ENCODE measurements at regions not wholly inside any gene's neighbourhood (a gene's known extent, or its start where the extent isn't known, plus 50 kb on each side); places are given as distances from the start of the nearest gene placed in this dataset.

DNA sequence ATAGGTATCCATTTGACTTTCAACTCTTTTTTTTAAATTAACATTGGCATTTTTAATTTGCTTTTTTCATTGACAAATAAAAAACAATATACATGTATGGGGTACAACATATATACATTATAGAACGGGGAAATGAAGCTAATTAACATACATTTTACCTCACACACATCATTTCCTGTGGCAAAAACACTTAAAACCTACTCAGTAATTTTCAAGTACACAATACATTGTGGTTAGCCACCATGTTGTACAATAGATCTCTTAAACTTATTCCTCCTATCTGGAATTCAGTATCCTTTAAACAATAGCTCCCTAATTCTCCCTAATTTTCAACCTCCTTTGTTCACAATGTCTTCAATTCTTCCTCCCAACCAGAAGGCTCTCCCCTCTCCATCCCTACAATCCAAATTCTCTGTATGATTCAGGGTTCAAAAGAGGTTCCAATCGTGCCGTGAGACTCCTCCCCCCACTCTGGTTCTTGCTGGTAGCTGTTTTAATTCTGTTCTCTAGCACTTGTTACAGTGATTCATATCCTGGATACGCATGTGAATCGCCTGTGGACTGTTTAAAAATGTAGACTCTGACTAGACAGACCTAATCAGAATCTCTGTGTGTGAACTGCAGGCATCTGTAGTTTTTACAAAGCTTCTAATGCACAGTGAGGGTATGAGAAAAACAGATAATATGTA, 87.6 kb upstream of the DUSP10 start:
- DNase-seq, result no peak

- no peak for DNase-seq
These were observed 85.4 kb upstream of the DUSP10 start for GRCh38 chr1:221827307-221827642.

GRCh38 chr1:221824909-221825308, 83.0 kb upstream of the DUSP10 start:
- DNase-seq, result no peak

GRCh38 chr1:221824025-221824424, 82.1 kb upstream of the DUSP10 start:
- DNase-seq, result no peak

DNA sequence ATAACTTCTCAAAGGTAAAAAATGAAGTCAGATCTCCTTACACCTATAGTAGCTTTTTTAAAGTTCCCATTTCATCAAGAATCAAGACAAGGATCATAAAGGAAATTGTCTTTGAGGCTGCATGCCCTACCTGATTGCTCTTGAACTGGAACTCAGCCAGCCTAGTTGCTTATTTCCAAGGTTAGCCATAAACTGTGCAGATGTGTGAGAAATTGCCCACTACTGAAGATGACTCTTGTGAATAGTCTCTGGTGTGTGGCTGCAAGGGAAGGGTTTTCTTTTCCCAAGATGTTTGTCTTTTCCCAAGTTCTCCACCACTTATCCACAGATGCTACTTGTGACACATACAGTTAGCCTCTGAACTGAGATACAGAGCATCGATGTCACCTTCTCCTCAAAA, 81.7 kb upstream of the DUSP10 start:
- DNase-seq, result no peak

GRCh38 chr1:221823149-221823548, 81.3 kb upstream of the DUSP10 start:
- DNase-seq, result no peak

- no peak for DNase-seq
These were observed 80.7 kb upstream of the DUSP10 start for GRCh38 chr1:221822591-221822990.

DNA sequence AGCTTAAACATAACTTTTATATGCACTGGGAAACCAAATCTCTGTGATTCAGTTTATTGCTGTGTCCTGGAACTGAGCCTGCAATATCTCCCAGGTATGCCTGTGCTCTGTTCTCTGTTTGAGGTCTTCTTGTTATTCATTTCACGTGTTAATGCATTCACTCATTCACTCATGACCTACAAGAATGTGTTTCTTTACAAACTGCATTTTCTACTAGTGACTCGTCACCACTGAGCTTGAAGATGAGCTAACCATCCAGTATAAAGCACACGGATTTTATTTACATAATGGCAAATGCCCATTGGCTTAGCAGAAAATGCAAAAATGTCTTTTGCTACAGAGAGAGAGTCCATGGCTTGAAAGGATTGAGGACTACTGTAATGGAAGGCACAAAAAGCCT, 75.0 kb upstream of the DUSP10 start:
- no peak for DNase-seq

- no peak for DNase-seq
These were observed 73.8 kb upstream of the DUSP10 start for GRCh38 chr1:221815660-221816059.

DNA sequence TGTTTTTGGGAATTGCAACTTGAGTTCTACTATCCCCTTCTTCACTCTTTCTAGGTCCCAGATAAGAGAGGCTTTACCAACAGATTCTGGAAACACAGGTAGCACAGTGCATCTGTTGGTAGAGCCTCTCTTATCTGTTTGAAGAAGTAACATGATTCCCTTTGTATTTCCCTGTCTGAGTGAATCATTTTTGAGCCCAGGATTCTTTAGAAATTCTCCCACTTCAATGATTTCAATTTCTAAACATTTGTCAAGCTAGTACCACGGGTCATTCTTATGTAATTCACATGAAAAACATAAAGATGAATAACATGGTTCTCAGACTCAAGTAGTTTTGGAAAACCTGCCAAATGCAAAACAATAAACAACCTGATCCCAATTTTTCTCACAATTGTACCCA, 72.0 kb upstream of the DUSP10 start:
- DNase-seq, result no peak

DNA sequence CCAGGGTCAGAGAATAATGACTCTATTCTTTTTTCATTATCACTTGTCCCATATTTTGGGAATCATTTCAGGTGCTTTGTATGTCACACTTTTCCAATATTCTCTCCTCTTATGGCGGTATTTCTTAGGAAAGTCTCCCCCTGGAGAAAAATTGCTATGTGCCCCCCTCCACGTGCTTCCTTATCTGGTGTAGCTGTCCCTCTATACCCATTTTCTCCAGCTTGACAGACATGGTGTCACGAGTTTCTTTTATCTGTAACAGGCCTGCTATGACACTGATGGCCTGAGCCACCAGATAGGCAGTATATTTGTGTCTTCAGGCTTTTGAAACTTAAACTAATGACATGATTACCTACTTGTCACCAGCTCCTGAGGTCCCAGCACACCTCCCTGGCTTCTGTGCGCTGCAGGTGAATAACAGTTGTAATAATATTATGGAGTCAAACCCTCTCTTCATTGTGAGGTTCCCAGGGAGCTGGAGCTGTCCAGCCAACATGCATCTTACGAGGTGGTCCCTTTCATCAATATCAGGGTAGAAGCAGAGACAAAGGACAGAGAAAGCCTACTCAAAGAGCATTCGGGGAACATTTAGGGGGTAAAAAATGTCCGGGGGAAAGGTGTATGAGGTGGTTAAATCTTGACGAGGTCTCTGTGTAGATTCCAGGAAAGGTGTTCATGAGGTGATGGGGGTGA, 71.2 kb upstream of the DUSP10 start:
- DNase-seq, result no peak

GRCh38 chr1:221812088-221812752, 70.3 kb upstream of the DUSP10 start:
- no peak for DNase-seq

DNA sequence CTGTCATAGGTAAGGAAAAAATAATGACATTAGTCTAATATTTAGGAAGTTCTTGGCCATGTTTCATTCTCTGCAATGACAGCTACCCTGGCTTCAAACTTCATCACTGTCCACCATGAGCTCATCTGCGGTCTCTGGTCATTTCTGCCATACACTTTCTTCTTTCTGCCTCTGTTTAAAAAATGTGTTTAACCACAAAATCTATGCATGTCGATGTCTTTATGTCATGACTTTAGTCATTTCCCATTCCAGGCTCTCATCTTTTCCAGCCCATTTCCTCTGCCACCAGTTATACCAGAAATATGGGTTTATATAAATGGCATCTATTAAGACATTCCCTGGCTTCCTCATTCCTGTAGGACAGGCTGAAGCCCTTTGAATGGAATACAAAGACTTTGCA, 68.5 kb upstream of the DUSP10 start:
- no peak for DNase-seq

GRCh38 chr1:221809091-221810029, 67.5 kb upstream of the DUSP10 start:
- no peak for DNase-seq

DNA sequence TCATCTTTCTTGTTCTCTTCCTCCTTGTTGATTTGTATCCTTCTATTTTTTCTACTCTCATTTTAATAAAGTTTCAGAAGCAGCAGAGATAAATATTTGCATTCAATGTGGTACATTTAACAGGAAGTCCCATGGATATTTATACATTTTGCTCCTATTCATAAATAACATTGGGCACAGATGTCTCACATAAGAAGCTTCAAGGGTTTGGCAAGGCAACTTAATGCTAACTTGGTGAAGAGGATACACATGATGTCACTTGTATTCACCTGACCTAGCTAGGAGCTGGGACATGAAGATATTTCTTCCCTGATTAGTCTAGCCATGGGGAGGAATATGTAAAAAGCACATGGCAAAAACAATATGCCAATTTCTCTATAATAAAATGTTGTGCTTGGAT, 65.1 kb upstream of the DUSP10 start:
- DNase-seq, result no peak

GRCh38 chr1:221806236-221806635, 64.3 kb upstream of the DUSP10 start:
- no peak for DNase-seq

DNA sequence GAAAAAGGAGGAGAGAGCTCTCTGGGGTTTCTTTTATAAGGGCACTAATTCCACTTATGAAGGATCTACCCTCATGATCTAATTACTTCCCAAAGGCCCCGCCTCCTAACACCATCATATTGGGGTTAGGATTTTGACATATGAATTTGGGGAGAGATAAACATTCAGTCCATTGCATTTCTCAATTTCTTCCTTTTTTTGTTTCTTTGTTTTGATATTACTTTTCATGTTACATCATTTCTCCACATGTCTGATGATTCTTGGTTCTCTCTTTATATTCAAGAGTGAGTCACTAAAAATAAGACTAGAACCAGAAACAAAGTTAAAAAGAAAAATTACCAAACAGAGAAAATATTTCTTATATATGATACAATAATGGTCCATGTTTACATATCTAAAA, 63.2 kb upstream of the DUSP10 start:
- DNase-seq, result no peak

DNA sequence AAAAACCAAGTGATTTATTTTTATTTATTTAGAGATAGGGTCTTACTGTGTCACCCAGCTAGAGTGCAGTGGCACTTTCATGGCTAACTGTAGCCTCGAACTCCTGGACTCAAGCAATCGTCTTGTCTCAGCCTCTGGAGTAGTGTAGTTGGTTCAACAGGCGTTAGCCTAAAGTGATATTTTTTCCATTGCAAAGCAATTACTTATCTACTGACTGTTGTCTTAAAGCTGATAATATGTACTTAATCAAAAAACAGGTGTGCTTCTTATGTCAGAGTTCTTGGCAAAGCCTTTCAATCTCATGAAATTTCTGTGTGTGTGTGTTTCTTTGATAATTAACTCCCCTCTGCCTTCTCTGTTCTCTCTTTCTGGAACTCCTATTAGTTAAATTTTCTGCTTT, 62.4 kb upstream of the DUSP10 start:
- no peak for DNase-seq

DNA sequence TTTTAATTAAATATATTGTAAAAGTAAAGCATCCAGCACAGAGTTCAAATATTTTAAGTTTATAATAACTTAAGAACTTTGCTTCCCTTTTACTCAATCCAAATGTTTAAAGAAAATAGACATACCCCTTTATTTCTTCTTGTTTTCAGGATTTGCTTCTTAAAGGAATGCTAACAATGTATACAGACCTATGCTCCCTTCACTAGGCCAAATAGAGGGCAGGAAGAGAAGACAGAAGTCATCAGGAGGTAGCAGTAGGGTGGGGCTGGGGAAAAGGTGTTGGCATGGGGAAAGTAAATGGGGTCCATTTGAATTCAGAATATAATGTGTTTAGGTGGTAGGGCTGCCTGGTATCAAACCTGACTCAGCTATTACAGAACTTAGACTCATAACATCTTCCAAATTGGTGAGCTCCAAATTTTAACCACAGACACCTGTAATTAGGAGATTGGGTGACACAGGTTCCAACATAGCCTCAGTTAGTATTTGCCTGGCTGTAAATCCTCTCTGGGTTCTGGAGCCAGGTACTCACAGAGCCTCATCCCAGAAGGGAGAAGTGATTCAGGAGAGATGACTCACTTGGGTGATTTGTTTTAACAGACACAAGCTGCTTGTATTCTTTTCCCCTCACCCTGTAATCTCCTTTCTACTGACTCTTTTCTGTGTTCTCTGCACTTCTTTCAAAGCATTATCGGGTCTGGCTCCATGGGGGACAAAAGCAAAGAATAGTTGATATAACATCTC, 60.1 kb upstream of the DUSP10 start:
- DNase-seq, result no peak

GRCh38 chr1:221801251-221801661, 59.4 kb upstream of the DUSP10 start:
- DNase-seq, result no peak

GRCh38 chr1:221800831-221801230, 58.9 kb upstream of the DUSP10 start:
- DNase-seq, result no peak

GRCh38 chr1:221797506-221797905, 55.6 kb upstream of the DUSP10 start:
- DNase-seq, result no peak

DNA sequence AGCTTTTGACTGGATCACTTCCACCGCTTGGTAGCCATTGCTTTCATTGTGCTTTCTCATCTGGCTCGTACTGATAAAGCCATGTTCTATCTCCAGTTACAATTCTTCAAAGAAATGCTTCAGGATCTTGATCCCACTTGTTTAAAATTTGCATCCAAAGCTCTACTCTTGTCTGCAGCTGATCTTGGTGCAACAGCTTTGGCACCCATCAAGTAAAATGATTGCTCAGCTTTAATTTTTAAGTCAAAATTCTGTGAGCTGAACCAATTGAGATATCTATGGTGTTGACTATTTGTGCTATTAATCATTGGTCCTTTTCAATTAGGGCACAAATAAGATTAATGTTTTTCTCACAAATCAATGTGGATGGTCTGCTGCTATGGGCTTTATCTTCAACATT, 54.8 kb upstream of the DUSP10 start:
- no peak for DNase-seq
